Body of pancreas (tissue), 4 donors: ENCODE measurements at regions not wholly inside any gene's neighbourhood (a gene's known extent, or its start where the extent isn't known, plus 50 kb on each side); places are given as distances from the start of the nearest gene placed in this dataset.
A peak's percentile ranks its signal among the peaks of the same experiment; 100 is the strongest.

Experiments
- ATAC-seq: fragments of 150-250 bp; one replicate; pipeline ENCODE4 v1.9.1; 2016
- DNase-seq, 4 donors: peaks; one replicate each; pipeline ENCODE4 v3.0.0-alpha.2; 2019
- H3K27ac ChIP-seq, 4 donors: fragments of 200-600 bp; sonication (generic); 1 replicate in 3 of 4; 2 replicates in 1 of 4; pipeline versions ENCODE4 v1.5.1 to v1.6.1; 2016 to 2019; ENCODE audit warnings: mild to moderate bottlenecking in 1 of 4, mixed read lengths in 1 of 4, moderate library complexity in 1 of 4
- H3K27me3 ChIP-seq, 2 donors: fragments of 200-600 bp; sonication (generic); one replicate each; pipeline ENCODE4 v1.6.0; 2016; ENCODE audit warnings: mild to moderate bottlenecking in 1 of 2
- H3K36me3 ChIP-seq, 2 donors: fragments of 200-600 bp; sonication (generic); replicated peaks in 1 of 2; 2 replicates each; pipeline ENCODE4 v1.5.1; 2016; ENCODE audit warnings: low read depth in 2 of 2; ENCODE audit not compliant: insufficient read depth in 1 of 2
- H3K4me1 ChIP-seq: fragments of 200-600 bp; sonication (generic); one replicate; pipeline ENCODE4 v1.6.0; 2016
- H3K4me3 ChIP-seq, 2 donors: fragments of 200-600 bp; sonication (generic); 1 replicate in 1 of 2; 2 replicates in 1 of 2; pipeline ENCODE4 v1.5.1; 2016 to 2019
- H3K9me3 ChIP-seq, 3 donors: fragments of 200-600 bp; sonication (generic); 1 replicate in 2 of 3; 2 replicates in 1 of 3; pipeline ENCODE4 v1.5.1; 2016
- CTCF ChIP-seq, 7 experiments: fragments of 450-650 bp in 4 of 7; fragments of 200-600 bp in 3 of 7; sonication (generic) in 3 of 7; IDR thresholded peaks; one replicate each; pipeline ENCODE4 v1.5.1; 2016 to 2019; ENCODE audit warnings: antibody characterized with exemption in 7 of 7
- POLR2A ChIP-seq, 3 donors: fragments of 450-650 bp; IDR thresholded peaks; one replicate each; pipeline ENCODE4 v1.6.1; 2016; ENCODE audit warnings: antibody characterized with exemption in 3 of 3, mild to moderate bottlenecking in 2 of 3
- WGBS, 2 donors: methylation state at CpG; one replicate each; pipeline ENCODE4 v1.1.5; 2017; 5-methylcytosine and 5-hydroxymethylcytosine counted together
- intact Hi-C: fragments of 100-400 bp; cut with DNase I; formaldehyde crosslinking; loops from one replicate; pipeline ENCODE4 v1.15.1; 2023

GRCh38 chr14:60349663-60350365 lies 100.8 kb downstream of the PPM1A start:
- no peaks in the 10 kb centered on the region for H3K9me3 ChIP-seq
- H3K27ac ChIP-seq = no peak overlapping the region
- no peak overlapping the region for H3K4me3 ChIP-seq
- intact Hi-C loops = loop anchor here (10.0 kb wide), 1 partner anchor 905 kb away; no protein-coding TSS in a partner anchor
- H3K4me1 ChIP-seq = peaks cover 8% of the 10 kb centered on the region
- peak; percentile 64 for ATAC-seq
- no peaks in the 10 kb centered on the region for H3K27me3 ChIP-seq
- H3K36me3 ChIP-seq = no peaks in the 10 kb centered on the region
- peak; percentile 32 to 49 (median 36) for DNase-seq
- TF ChIP-seq CTCF (IDR thresholded peaks at IDR 0.05) (peak; percentile 45 to 73 (median 59)), POLR2A (IDR thresholded peaks at IDR 0.05) (no peak)
- 50 to 54% methylated on average over 8 of the region's 8 CpGs for WGBS, 2 donors

GRCh38 chr14:60350366-60350720 lies 101.3 kb downstream of the PPM1A start:
- H3K27ac ChIP-seq = no peak overlapping the region
- ATAC-seq = no peak
- 28 to 30% methylated on average over 5 of the region's 5 CpGs for WGBS, 2 donors
- no peak overlapping the region for H3K4me3 ChIP-seq
- no peaks in the 10 kb centered on the region for H3K36me3 ChIP-seq
- no peak for DNase-seq
- intact Hi-C loops = loop anchor here (10.0 kb wide), 1 partner anchor 904 kb away; no protein-coding TSS in a partner anchor
- peaks cover 8% of the 10 kb centered on the region for H3K4me1 ChIP-seq
- H3K27me3 ChIP-seq = no peaks in the 10 kb centered on the region
- TF ChIP-seq CTCF (IDR thresholded peaks at IDR 0.05) = no peak
- no peak for TF ChIP-seq POLR2A (IDR thresholded peaks at IDR 0.05)
- no peaks in the 10 kb centered on the region for H3K9me3 ChIP-seq

GRCh38 chr14:60353420-60353819 lies 104.4 kb downstream of the PPM1A start:
- intact Hi-C loops = loop anchor here (10.0 kb wide), 1 partner anchor 901 kb away; no protein-coding TSS in a partner anchor
- no peak for TF ChIP-seq POLR2A (IDR thresholded peaks at IDR 0.05)
- TF ChIP-seq CTCF (IDR thresholded peaks at IDR 0.05) = no peak
- WGBS, 2 donors = 61 to 71% methylated on average over 4 of the region's 4 CpGs

GRCh38 chr14:60355768-60356167 lies 106.7 kb downstream of the PPM1A start:
- H3K27ac ChIP-seq = no peak overlapping the region
- H3K4me3 ChIP-seq = no peak overlapping the region
- no peaks in the 10 kb centered on the region for H3K27me3 ChIP-seq
- intact Hi-C loops = loop anchor here (10.0 kb wide), 1 partner anchor 899 kb away; no protein-coding TSS in a partner anchor
- no peak for ATAC-seq
- H3K9me3 ChIP-seq = no peaks in the 10 kb centered on the region
- H3K36me3 ChIP-seq = no peaks in the 10 kb centered on the region
- no peak for DNase-seq
- TF ChIP-seq POLR2A (IDR thresholded peaks at IDR 0.05) (no peak), CTCF (IDR thresholded peaks at IDR 0.05) (no peak)
- no peaks in the 10 kb centered on the region for H3K4me1 ChIP-seq

More at GRCh38 chr14:60353420-60353819, 104.4 kb downstream of the PPM1A start:
- no peaks in the 10 kb centered on the region for H3K36me3 ChIP-seq
- ATAC-seq (no peak), DNase-seq (no peak)
- no peak overlapping the region for H3K4me3 ChIP-seq
- no peaks in the 10 kb centered on the region for H3K4me1 ChIP-seq
- no peak overlapping the region for H3K27ac ChIP-seq
- no peaks in the 10 kb centered on the region for H3K27me3 ChIP-seq
- no peaks in the 10 kb centered on the region for H3K9me3 ChIP-seq

GRCh38 chr14:60356386-60356785 lies 107.4 kb downstream of the PPM1A start:
- Histone ChIP-seq H3K36me3 (no peaks in the 10 kb centered on the region), H3K4me1 (no peaks in the 10 kb centered on the region), H3K9me3 (no peaks in the 10 kb centered on the region), H3K27me3 (no peaks in the 10 kb centered on the region), H3K27ac (no peak overlapping the region), H3K4me3 (no peak overlapping the region)
- intact Hi-C loops = loop anchor here (10.0 kb wide), 1 partner anchor 898 kb away; no protein-coding TSS in a partner anchor
- WGBS, 2 donors = 64 to 68% methylated on average over 3 of the region's 3 CpGs
- no peak for TF ChIP-seq CTCF (IDR thresholded peaks at IDR 0.05)
- no peak for TF ChIP-seq POLR2A (IDR thresholded peaks at IDR 0.05)
- ATAC-seq = no peak
- no peak for DNase-seq
